ENCODE measurements at regions not wholly inside any gene's neighbourhood (a gene's known extent, or its start where the extent isn't known, plus 50 kb on each side); places are given as distances from the start of the nearest gene placed in this dataset.

GRCh38 chr1:112263453-112263852 lies 132.6 kb upstream of the CTTNBP2NL start:
- TF ChIP-seq CTCF (IDR thresholded peaks at IDR 0.05 in 8 of 11, conservative IDR thresholded peaks at IDR 0.05 in 3 of 11) (no peak), POLR2A (IDR thresholded peaks at IDR 0.05) (no peak)
